ENCODE measurements at regions not wholly inside any gene's neighbourhood (a gene's known extent, or its start where the extent isn't known, plus 50 kb on each side); places are given as distances from the start of the nearest gene placed in this dataset.

DNA sequence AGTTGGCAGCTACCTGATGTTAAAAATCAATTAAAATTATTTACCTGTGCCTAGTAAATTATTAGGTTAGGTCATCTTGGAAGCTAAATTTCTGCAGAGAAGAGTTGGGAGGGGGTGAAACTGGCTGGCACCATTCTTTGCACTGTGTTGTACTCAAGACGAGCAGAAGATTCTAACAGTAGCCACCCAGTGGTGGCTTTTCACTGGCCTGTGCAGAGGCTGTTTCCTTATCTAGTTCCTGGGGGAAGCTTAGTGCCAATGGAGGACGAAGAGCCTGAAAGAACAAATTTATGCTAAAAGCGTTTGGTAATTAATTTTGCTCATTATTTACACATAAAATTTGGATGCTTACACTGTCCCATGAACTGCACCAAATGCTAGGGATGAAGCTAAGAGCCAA is 595.3 kb downstream of the XPNPEP1 start:
- TF ChIP-seq POLR2A (IDR thresholded peaks at IDR 0.05): no peak
- TF ChIP-seq, protein P1, sequence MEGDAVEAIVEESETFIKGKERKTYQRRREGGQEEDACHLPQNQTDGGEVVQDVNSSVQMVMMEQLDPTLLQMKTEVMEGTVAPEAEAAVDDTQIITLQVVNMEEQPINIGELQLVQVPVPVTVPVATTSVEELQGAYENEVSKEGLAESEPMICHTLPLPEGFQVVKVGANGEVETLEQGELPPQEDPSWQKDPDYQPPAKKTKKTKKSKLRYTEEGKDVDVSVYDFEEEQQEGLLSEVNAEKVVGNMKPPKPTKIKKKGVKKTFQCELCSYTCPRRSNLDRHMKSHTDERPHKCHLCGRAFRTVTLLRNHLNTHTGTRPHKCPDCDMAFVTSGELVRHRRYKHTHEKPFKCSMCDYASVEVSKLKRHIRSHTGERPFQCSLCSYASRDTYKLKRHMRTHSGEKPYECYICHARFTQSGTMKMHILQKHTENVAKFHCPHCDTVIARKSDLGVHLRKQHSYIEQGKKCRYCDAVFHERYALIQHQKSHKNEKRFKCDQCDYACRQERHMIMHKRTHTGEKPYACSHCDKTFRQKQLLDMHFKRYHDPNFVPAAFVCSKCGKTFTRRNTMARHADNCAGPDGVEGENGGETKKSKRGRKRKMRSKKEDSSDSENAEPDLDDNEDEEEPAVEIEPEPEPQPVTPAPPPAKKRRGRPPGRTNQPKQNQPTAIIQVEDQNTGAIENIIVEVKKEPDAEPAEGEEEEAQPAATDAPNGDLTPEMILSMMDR (IDR thresholded peaks at IDR 0.05 in 8 of 11, conservative IDR thresholded peaks at IDR 0.05 in 3 of 11): no peak

All from spleen (tissue), 7 donors.